HEK293 (cell line): ENCODE measurements at regions not wholly inside any gene's neighbourhood (a gene's known extent, or its start where the extent isn't known, plus 50 kb on each side); places are given as distances from the start of the nearest gene placed in this dataset.

Source experiments
- IKZF3 ChIP-seq: fragments of 450-650 bp; IDR thresholded peaks from 2 replicates; pipeline ENCODE4 v1.5.0; 2018; ENCODE audit warnings: missing biosample characterization, mild to moderate bottlenecking, missing genetic modification characterization, moderate library complexity
- KLF9 ChIP-seq: fragments of 450-650 bp; formaldehyde crosslinking; IDR thresholded peaks from 2 replicates; pipeline ENCODE4 v1.5.1; 2016; ENCODE audit warnings: missing biosample characterization, missing genetic modification characterization, low read depth
- REST ChIP-seq: fragments of 450-650 bp; formaldehyde crosslinking; IDR thresholded peaks from 2 replicates; pipeline ENCODE4 v1.5.1; 2016; ENCODE audit warnings: missing biosample characterization, missing genetic modification characterization
- ZBTB44 ChIP-seq: fragments of 450-650 bp; IDR thresholded peaks from 2 replicates; pipeline ENCODE4 v1.5.1; 2018; ENCODE audit warnings: missing biosample characterization, mild to moderate bottlenecking, missing genetic modification characterization
- ZBTB7A ChIP-seq: fragments of 450-650 bp; formaldehyde crosslinking; IDR thresholded peaks from 2 replicates; pipeline ENCODE4 v1.5.1; 2016; ENCODE audit warnings: low read depth, missing biosample characterization, missing genetic modification characterization
- ZFP41 ChIP-seq: fragments of 450-650 bp; formaldehyde crosslinking; IDR thresholded peaks from 2 replicates; pipeline ENCODE4 v1.5.1; 2016; ENCODE audit warnings: missing biosample characterization, missing genetic modification characterization, borderline replicate concordance
- TF ChIP-seq, protein P1 (sequence below): fragments of 450-650 bp; formaldehyde crosslinking; IDR thresholded peaks from 2 replicates; pipeline ENCODE4 v1.5.1; 2016; ENCODE audit warnings: missing biosample characterization, missing genetic modification characterization

- TF ChIP-seq REST = no peak
- no peak for TF ChIP-seq ZBTB7A (tag by site-specific recombination)
- TF ChIP-seq ZBTB44 (tag by site-specific recombination) = no peak
- no peak for TF ChIP-seq IKZF3
- no peak for TF ChIP-seq ZFP41 (tag by site-specific recombination)
- TF ChIP-seq, protein P1, sequence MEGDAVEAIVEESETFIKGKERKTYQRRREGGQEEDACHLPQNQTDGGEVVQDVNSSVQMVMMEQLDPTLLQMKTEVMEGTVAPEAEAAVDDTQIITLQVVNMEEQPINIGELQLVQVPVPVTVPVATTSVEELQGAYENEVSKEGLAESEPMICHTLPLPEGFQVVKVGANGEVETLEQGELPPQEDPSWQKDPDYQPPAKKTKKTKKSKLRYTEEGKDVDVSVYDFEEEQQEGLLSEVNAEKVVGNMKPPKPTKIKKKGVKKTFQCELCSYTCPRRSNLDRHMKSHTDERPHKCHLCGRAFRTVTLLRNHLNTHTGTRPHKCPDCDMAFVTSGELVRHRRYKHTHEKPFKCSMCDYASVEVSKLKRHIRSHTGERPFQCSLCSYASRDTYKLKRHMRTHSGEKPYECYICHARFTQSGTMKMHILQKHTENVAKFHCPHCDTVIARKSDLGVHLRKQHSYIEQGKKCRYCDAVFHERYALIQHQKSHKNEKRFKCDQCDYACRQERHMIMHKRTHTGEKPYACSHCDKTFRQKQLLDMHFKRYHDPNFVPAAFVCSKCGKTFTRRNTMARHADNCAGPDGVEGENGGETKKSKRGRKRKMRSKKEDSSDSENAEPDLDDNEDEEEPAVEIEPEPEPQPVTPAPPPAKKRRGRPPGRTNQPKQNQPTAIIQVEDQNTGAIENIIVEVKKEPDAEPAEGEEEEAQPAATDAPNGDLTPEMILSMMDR (tag by site-specific recombination) = no peak
- TF ChIP-seq KLF9 (tag by site-specific recombination) = no peak
These were observed 307.9 kb upstream of the SMARCA2 start for GRCh38 chr9:1707291-1707690.
